CD4-positive, alpha-beta T cell treated with Interleukin-12 subunit alpha and Interleukin-12 subunit beta, for 1 hour (primary cell): ENCODE measurements at regions not wholly inside any gene's neighbourhood (a gene's known extent, or its start where the extent isn't known, plus 50 kb on each side); places are given as distances from the start of the nearest gene placed in this dataset.

Experiments used
- DNase-seq: peaks from one replicate; pipeline ENCODE4 v3.0.0-alpha.2; 2020

DNA sequence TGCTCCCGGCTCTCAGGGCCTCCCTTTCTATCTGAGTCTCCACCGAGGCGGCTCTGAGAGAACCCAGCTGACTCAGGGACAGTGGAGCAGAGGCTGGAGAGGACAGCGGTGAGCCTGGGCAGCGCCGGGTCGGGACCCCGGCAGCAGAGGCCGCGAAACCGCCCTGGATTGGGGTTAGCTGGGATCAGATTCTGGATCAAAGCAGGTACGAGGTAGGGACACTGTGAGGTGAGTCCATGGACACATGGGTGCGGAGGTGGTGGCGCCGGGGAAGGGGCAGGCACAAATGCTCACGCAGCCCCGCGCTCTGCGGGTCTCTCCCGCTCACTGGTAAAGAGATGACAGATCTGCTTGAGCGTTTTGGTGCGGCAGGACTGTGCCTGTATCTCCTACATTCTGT is 146.4 kb upstream of the GGTLC1 start:
- DNase-seq: no peak

DNA sequence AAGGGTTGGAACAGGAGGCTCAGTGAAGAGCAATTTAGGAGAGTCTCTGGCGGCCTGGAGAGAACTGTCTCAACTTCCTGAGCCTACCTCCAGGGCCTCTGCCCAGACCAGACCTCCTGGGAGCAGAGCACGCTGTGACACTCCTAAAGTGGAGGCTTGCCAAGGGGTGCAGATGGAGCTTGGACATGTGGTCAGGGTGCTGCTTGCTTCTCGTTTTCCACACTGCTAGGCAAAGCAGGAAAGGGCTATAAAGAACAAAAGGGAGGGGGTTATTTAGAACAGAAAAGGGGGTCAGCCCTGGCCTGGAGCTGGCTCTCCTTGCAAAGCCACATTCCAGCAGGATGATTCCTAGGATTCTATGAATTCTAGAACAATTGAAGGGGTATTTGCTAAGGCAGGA is 145.7 kb upstream of the GGTLC1 start:
- no peak for DNase-seq

DNA sequence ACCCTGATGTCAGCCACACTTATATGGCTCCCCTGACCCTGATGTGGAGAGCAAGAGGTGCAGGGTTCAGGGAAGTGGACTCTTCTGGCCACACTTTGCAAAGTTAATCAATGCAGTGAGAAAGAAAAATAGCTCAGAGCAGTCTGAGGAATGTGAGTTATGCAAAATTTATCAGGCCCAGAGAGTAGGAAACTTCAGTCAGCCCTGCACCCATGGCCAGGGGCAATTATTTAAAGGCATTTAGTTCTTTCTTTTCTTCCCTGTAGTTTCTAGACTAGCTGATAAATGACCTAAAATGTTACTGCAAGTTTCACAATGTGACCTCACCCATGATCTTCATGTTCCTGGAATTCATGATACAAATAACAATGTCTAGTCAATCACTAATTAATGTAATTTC is 143.7 kb upstream of the GGTLC1 start:
- no peak for DNase-seq

DNA sequence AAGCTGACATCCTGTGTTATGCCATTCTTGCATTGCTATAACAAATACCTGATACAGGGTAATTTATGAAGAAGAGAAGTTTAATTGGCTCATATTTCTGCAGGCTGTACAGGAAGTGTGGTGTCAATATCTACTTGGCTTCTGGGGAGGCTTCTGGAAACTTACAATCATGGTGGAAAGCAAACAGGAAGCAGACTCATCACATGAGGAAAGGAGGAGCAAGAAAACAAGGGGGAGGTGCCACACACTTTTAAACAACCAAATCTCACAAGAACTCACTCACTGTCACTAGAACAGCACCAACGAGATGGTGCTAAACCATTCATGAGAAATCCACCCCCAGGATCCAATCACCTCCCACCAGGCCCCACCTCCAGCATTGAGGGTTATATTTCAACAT is 143.1 kb upstream of the GGTLC1 start:
- no peak for DNase-seq

DNA sequence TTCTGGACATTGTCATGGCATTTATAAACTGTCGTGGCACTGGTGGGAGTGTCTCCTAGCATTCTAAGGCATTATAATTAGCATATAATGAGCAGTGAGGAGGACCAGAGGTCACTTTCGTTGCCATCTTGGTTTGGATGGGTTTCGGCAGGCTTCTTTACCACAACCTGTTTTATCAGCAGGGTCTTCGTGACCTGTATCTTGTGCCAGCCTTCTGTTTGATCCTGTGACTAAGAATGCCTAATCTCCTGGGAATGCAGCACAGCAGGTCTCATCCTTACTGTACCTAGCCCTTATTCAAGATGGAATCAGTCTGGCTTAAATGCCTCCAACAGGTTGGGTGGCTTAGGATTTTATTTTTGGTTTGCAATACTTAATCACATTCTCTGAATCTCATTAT is 142.7 kb upstream of the GGTLC1 start:
- no peak for DNase-seq

DNA sequence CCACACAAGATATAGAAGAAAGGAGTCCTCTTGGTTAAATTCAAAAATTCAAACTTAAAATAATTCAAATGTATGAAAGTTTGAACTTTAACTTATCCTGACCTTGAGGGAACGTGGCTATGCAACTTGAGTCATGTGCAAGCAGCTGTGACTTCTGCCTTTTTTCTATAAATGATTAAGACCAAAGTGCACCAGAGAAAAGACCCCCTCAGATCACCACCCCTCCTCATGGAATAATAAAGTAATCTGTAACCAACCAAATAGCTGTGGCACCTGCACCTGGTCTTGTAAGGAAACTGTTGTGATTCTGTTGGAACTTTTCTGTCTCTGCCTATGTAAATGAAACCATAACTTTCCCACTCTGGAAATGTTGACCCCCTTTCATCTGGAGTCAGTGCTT is 141.1 kb upstream of the GGTLC1 start:
- DNase-seq: no peak

DNA sequence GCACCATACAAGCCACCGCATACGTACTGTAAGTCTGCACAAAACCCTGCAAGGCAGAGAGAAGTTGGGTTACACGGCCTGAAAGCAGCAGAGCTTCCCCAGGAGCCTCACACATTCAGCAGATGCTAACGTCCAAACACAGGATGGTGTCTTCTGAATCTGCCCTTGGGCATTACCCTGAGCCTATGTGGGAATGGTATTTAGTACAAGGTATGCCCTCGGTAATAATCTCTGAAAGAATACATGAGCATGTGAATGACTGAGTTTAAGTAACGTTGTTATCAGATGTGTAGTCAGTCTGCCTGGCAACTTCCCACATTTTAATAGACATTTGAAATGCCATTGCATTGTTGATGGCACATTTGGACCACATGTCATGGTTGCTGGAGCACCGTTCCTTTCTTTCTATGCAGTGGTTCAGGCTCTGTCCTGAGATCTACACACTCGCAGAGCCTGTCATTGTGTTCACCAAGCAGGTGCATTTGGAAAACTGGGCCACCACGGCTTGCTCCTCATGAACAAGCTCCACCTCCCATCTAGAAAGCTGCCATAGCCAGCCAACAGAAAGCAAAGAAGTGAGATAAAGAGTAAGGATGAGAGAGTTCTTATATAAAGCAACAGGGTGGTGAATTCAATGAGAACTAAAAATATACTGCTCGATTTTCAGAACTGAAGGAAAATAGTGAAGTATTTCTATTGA is 136.5 kb upstream of the GGTLC1 start:
- DNase-seq: no peak

DNA sequence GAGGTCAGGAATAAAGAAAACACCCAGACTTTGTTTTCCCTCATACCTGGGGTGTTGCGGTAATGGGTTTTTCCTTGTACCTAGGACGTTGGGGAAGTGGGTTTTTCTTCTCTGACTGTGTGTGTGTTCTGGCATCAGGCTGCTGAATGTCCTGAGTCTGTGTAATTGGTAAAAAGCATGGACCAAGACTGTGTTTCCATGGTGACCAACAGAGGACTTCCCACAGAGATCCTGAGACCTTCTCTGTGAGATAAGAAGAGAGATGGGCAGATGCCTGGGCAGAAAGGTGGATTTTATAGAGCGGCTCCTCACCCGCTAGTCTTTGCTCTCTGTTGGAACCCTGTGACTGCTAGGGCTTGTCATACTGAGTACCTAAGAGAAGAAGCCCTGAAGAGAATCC is 135.4 kb upstream of the GGTLC1 start:
- no peak for DNase-seq

DNA sequence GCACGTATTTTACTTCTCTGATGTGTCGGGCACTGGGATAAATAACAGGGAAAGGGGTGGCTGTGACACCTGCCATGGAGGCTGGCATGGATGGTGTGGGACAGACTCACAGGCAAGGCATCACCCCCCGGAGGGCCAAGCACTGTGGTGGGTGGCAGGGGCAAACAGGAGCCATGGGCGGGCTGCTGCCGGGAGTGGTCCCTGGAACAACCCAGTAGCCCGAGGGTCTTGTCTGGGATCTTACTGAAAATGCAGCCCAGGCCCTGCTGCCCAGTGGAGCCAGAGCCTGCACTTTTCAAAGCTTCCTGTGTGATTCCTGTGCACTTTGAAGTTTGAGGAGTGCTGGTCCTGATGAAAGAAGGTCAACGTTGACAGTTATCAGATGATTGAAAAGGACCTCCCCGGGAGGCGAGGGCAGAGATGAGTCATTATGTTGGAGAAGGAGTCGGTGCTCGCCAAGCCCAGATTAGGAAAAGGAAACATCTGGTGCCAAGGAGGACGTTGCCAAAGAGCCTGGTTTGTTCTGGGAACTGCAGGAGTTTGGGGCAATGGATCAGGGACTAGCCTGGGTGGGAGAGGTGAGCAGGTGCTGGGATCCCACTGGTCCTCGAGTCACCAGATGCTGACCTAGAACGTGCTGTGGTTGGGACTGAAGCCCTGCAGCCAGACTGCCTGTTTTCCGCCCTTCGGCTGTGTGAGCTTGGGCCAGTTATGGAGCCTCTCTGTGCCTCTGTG is 130.0 kb upstream of the GGTLC1 start:
- DNase-seq: no peak

DNA sequence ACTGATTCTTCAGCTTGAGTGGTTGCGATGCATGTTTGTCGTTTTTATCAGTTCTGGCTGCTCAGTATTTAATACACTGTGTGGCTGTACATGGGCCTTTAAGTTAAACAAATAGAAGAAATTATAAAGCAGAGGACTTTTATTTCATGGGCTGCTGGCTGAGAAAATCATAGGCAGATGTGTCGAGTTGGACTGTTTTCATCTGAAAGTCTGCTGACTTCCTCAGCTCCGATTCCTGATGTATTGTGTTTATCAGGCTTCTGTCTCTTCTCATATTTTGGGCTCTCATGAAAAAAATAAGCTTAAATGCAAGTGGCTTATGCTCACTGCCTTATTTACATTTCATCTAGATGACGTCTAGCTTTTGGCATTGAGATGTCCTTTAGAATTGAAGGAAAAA is 129.5 kb upstream of the GGTLC1 start:
- DNase-seq: no peak

DNA sequence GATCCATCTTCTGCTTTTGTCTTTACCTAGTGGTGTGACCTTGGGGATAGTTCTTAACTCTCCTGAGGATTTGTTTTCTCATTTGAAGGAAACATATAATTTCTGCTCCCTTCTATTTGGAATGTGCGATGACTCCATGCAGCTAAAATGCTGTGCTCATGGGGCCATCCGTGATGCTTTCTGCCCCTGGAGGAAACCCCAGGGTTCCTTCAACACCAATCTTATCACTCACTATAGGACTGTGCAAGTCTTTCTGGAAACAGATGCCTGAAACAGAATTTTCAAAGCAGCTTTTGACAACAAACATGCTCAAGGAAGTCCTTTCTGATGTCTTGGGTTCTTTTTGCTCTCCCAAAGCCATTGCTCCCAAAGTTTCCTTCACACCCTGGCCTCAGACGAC is 128.8 kb upstream of the GGTLC1 start:
- no peak for DNase-seq

DNA sequence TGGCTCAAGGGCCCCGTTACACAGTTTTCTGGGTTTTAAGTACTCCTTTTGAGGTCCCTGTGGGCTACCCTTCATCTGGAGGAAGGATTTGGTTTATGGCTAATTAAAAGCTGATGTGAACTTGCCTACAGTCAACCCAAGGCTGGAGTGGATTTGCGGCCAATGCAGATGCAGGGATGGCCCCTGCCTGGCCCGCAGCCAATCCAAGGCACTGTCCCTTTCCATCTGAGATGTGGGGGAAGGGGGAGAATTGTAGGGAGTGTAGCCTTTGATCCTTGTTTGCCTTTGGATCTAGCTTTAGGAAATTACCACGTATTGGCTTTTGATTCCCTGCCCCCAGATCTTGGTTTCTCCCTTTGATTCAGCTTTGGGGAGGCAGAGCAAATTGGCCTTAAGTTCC is 128.0 kb upstream of the GGTLC1 start:
- DNase-seq: no peak

DNA sequence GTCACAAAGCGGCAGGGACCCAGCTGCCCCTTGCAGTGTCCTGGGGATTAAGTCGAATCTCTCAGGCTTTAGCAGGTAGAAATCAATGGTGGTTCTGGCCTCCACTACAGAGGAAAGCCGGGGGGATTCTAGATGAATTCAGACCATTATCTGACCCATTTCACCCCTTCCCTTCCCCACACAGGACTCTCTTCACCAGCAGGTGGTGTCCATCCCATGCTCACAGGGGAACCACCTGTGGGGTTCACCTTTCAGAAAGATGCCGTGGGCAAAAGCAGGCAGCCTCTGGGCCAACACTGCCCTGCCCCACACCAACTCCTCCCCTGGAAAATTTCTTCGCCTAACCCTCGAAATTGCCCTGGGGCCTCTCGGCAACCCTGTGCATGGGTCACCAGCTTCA is 123.8 kb upstream of the GGTLC1 start:
- no peak for DNase-seq

DNA sequence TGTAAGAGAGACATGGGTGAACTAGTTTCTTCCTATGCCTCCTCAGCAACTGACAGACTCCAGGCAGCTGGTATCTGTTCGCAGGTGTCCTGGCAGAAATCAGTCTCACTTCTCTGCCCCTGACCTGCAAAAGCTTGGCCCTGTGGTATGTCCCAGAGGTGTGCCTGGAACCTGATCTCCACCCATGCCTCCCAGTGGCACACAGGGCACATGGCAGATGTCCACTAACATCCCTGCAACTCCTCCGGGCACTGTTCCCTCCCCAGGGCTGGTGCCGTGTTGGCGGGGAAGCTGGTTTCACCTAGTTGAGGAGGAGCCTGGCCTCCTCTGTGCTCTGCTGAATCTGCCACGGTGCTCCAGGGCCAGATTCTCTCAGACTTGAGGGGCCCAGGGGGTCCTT is 123.3 kb upstream of the GGTLC1 start:
- DNase-seq: no peak

DNA sequence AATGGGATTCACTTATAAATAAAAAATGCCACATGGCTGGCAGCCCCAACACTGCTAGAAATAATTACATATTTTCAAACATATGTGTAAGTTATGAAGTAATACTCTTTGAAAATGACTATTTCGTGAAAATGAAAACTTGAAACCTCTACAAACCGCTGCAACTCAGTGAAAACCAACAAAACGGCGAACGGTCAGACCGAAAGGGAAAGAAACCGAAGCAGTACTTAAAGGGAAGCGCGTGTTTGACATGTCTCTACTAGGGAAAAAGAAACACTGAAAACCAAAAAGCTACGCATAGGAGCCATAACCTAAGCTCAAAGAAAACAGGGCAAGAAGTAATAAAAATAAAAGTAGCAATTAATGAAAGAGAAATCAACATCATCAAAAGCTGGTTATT is 121.0 kb upstream of the GGTLC1 start:
- peak; percentile 15 for DNase-seq

DNA sequence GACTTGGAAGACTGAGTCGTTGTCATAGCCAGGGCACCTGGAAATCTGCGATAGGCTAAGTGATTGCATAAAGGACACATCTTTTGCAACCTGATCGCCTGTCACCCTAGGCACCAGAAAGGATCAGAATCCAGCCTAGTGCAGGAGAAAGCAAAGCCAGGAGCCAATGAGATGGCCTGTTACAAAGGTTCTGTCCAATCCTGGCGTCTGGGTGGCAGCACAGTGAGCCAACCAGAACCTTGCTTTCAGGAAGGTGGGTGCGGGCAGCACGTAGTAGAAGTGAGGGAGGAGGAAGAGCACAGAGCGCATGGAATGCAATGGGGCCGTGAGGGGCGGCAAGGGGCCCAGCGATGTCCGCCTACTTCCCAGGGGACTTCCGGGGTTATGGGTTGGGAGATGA is 120.4 kb upstream of the GGTLC1 start:
- peak; percentile 70 for DNase-seq

DNA sequence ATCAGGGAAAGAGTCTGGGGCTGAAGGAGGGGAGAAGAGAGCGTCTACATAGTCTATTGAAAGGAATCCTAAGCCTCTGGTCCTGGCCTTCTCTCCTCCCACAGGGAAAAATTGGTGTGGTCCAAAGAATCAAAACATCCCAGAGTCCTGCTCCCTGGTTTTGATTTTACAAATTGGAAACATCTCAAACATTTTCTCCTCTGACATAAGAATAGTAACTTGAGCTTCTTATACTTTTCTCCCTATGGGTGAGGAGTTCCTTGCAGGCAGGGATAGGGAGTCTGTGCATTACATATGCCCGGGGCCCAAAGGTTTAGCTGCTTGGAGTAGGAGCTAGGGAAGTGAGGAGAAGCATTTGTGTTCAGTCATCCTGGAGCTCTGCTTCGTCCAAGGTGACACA is 120.0 kb upstream of the GGTLC1 start:
- no peak for DNase-seq

DNA sequence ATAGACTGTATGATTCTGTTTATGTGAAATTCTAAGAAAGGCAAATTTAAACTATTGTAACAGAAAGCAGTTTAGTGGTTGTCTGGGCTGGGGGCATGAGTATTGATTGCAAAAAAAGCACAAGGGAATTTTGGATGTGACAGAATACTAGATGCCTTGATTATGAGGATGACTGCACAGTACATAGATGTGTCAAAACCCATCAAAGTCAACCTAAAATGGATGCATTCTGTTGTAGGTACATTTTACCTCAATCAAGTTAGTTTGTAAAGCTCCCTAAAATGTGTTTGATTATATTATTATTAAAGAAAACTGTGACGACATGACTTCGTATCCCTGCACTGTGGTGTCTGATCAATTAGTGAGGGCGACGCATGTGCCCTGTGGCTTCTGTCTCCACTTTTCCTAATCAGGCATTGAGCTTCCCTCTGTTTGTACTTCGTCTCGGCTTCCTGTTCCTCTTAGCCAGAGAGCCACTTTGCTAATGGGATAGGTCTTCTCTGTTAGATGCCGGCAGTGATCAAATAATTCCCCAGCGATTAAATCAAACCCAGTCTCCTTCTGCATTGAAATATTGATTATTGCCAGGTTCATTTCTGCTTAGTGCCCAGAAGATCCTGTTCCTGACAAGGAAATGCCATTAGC is 118.3 kb upstream of the GGTLC1 start:
- DNase-seq: no peak

DNA sequence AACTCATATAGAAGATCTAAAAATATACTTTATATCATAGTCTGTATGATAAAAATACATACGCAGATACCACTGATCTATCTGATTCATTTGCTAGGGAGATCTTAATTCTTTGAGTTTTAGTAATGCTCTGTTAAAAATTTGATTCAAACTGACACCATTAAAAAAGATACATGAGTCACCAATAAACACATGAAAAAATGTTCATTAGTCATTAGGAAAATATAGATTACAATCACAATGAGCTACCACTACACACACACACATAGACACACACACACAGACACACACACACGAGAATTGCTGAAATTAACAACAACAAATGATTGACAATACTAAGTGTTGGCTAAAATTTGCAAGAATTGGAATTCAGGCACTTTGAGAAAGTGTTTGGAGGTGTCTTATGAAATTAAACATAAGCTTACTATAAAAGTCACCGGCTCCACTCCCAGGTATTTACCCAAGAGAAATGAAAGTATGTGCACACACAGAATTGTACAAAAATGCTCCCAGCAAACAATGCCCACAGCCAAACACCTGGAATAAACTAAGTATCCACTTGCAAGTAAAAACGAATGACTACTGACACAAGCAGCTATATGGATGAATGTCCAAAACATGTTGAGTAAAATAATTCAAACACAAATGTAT is 117.7 kb upstream of the GGTLC1 start:
- no peak for DNase-seq

DNA sequence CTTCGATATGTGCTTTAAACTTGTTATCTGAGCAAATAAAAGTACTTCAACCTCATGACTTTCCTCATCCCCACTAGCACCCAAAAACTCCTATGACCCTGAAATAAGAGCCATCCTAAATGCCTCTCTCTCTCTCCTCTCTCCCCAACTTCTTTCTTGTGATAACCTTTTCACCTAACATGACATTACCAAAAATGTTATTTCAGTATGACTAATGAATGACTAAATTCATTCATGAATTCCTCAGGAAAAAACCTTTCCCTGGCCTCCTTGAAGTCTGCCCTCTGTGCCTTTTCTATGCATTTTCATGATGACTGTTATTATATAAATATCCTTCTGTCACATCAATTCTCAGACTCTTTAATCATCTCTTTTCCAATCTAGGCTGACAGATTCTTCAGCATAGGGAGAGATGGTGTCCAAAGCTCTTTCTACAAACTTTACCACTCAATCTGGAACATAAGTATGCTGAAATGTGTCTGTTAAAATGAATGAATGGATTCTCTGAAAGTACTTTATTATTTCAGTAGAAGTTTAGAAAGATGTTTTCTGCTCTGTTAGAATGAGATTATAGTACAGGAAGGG is 114.3 kb upstream of the GGTLC1 start:
- no peak for DNase-seq

DNA sequence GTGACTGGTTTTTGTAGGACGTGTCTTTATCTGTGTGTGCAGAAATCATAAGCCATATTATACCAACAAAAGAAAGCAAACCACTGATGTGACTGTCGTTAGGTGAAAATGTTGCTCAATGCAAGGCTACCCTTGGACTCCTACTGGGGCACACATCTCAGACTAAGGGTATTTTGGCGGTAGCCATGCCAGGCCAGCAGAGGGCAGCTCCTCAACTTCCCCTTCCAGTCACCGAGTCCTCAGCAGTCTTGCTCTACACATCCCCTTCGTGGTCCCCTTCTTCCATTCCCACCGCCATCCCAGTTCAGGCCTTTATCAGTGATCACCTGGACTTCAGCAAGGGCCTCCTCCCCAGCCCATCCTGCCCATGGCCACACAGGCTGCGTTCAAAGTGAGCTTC is 113.7 kb upstream of the GGTLC1 start:
- peak; percentile 33 for DNase-seq

DNA sequence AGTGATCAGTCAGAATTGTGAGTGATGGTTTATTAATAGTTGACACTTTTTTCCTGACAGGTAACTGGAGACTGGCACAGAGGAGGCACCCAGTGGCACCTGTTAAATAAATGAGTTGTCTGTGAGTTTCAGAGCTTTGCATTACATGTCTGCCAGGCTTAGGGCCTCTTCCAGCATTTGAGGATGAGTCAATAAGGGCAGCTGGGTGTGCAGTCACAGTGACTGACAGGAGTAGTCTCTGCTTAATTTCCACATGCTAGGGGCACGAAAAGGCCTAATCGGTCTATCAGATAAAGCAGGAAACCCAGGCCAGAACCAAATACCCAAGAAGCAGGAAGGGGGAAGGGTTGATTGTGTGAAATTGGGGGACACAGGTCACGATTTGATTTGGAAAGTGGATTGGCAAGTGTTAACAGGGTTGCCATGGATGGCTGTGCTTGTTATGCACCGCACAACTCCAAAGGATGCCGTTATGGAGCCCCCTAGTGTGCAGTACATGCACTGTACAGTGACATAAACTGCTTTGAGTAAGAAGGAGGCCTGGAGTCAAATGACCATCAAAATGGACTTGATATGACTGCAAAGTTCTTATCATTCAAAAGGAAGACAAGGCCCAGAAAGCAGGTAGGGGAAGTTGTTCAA is 111.9 kb upstream of the GGTLC1 start:
- DNase-seq: peak; percentile 69

DNA sequence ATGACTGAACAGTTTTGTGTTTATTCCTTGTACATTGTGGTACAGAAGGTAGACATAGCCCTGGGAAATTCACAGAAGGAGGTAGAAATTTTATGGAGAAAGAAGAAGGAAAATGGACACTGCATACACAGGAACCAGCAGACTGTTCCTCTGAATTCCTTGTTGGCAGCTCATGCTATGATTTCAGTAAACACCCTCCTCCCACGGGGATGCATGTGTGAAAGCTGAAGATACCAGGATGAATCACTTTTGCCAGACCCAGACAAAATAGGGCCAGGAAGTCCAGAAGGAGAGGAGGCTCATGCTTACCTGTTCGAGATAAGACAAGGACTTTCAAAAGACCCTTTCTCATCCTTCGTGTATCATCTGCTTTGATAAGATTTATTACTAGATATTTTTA is 110.3 kb upstream of the GGTLC1 start:
- no peak for DNase-seq
